Central memory CD8-positive, alpha-beta T cell (primary cell): ENCODE measurements at regions not wholly inside any gene's neighbourhood (a gene's known extent, or its start where the extent isn't known, plus 50 kb on each side); places are given as distances from the start of the nearest gene placed in this dataset.
A peak's percentile ranks its signal among the peaks of the same experiment; 100 is the strongest.

ENCODE experiments used
- ATAC-seq: fragments of 150-1000 bp; cut with Tn5 transposase; replicated peaks from 2 replicates; pipeline ENCODE4 v1.10.0; 2022; ENCODE audit warnings: mild to moderate bottlenecking, moderate FRiP score, moderate number of reproducible peaks; ENCODE audit not compliant: poor library complexity, severe bottlenecking; ENCODE audit errors: extremely low read depth
- DNase-seq, 2 donors: peaks; one replicate each; pipeline ENCODE4 v3.0.0; 2021; ENCODE audit warnings: low spot score in 2 of 2
- H3K27ac Mint-ChIP-seq: one replicate; pipeline ENCODE4 v1.8.0; 2022; ENCODE audit warnings: low read depth, mild to moderate bottlenecking, moderate library complexity, mixed read lengths
- H3K27me3 Mint-ChIP-seq: one replicate; pipeline ENCODE4 v1.8.0; 2022; ENCODE audit warnings: mixed read lengths
- H3K36me3 Mint-ChIP-seq: one replicate; pipeline ENCODE4 v1.8.0; 2022; ENCODE audit warnings: mild to moderate bottlenecking, moderate library complexity, mixed read lengths; ENCODE audit not compliant: insufficient read depth
- H3K4me1 Mint-ChIP-seq: one replicate; pipeline ENCODE4 v1.8.0; 2022; ENCODE audit warnings: mixed read lengths
- H3K4me3 Mint-ChIP-seq: one replicate; pipeline ENCODE4 v1.8.0; 2022; ENCODE audit warnings: mild to moderate bottlenecking, moderate library complexity, mixed read lengths
- H3K9me3 Mint-ChIP-seq: one replicate; pipeline ENCODE4 v1.8.0; 2022; ENCODE audit warnings: mixed read lengths

DNA sequence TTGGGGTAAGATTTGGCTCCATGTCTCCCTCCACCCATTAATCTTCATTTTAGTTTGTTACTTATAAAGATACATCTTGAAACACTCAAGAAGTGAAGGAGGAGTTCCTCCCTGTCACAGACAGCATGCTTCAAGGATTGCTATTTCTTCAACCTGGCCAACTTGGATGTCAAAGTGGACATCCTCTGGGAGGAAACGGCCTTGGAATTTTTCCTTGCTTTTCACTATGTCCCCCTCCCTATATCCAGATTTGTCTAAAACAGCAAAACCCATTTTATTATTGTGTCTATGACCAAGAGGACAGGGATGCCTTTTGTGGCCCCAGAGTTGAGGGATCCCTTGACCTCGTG lies 242.9 kb downstream of the LPIN1 start:
- Mint-ChIP-seq H3K4me3 (no peak overlapping the region), H3K27ac (no peak overlapping the region), H3K4me1 (peaks cover 6% of the 10 kb centered on the region), H3K9me3 (no peaks in the 10 kb centered on the region), H3K27me3 (peaks cover 83% of the 10 kb centered on the region), H3K36me3 (peaks cover 1% of the 10 kb centered on the region)
- DNase-seq = no peak
- no peak for ATAC-seq

DNA sequence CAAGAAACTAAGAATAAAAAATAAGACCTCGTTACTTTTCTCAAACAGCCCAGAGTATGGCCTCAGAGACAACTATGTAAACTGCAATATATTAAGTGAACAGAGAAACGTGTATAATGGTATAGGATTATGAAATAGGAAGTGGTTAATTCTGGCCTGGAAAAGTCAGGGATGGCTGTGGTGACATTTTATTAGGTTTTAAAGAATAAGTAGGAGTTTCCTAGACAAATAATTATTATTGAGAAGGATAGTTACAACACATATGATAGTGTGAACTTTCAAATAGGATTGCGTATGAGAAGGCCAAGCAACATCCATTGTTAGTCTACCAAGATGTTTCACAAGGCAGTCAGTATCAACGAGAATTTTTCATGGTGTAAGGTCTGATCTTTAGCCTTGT lies 244.1 kb downstream of the LPIN1 start:
- Mint-ChIP-seq H3K9me3 (no peaks in the 10 kb centered on the region), H3K36me3 (peaks cover 1% of the 10 kb centered on the region), H3K27ac (no peak overlapping the region), H3K27me3 (peaks cover 77% of the 10 kb centered on the region), H3K4me1 (peaks cover 6% of the 10 kb centered on the region), H3K4me3 (no peak overlapping the region)
- no peak for ATAC-seq
- no peak for DNase-seq

DNA sequence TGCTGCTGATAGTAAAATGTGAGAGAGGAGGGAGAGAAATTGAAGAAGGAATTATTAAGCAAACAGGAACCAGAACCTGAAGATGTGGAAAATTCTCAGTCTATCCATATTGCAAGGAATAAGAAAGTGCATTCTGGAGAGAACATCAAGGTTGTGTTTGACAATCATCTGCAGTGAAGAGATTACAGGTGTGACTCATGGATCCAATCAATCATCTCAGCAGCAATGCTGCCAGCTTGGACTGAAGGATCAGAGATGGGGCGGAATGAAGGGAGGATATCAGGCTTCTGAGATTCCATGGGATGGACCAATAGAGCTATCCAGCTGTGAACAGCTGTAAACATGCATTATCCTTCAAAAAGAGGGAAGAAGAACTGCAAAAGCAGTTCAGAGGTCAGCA lies 247.3 kb downstream of the LPIN1 start:
- Mint-ChIP-seq H3K4me1 (no peaks in the 10 kb centered on the region), H3K27ac (no peak overlapping the region), H3K4me3 (no peak overlapping the region), H3K27me3 (peaks cover 47% of the 10 kb centered on the region), H3K36me3 (peaks cover 1% of the 10 kb centered on the region), H3K9me3 (no peaks in the 10 kb centered on the region)
- no peak for DNase-seq
- ATAC-seq = no peak

DNA sequence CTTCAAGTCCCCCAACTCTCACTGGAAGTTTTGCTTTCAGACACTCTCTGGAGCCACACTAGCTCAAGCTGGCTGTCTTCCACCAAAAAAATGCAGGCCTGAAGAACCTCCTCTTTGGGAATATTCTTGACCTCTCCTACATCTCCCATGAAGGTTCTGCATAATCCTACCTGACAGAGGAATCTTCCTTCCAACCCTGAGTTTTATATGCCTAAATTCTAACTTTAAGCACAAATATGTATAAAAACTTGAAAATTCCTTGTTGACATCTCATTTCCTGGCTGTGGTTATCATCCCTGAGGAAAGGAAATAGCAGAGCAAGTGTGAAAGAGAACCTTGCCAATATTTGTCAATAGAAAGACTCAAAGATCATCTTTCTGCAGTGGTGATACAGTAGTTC lies 249.0 kb downstream of the LPIN1 start:
- Mint-ChIP-seq H3K27ac (no peak overlapping the region), H3K27me3 (peaks cover 50% of the 10 kb centered on the region), H3K4me1 (no peaks in the 10 kb centered on the region), H3K36me3 (peaks cover 1% of the 10 kb centered on the region), H3K9me3 (no peaks in the 10 kb centered on the region), H3K4me3 (no peak overlapping the region)
- ATAC-seq (no peak), DNase-seq (no peak)

DNA sequence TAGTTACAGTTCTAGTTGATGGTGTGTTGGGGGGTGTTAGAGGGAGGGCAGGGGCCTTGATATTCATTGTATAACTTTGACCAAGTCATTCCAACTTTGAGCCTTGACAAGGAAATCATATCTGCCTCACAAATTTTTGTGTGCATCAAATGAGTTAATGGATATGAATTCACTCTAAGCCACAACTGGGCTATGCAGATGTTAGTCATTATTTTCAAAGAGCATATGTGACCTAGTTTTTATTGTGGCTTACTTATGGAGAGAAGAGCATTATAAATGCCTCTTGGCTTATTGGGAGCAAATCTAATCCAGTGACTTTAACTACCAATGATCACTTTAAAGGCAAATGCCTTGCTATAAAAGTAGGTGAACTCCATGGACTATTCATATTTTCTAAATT lies 250.2 kb downstream of the LPIN1 start:
- H3K4me3 Mint-ChIP-seq = no peak overlapping the region
- peaks cover 58% of the 10 kb centered on the region for H3K27me3 Mint-ChIP-seq

DNA sequence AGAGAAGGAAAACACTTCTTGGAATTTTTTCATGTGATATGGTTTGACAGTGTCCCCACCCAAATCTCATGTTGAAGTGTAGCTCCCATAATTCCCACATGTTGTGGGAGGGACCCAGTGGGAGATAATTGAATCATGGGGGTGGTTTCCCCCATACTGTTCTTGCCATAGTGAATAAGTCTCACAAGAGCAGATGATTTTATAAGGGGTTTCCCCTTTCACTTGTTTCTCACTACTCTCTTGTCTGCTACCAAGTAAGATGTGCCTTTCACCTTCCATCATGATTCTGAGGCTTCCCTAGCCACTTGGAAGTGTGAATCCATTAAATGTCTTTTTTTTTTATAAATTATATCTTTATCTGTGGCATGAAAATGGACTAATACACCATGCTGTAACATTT lies 250.7 kb downstream of the LPIN1 start:
- ATAC-seq (no peak), DNase-seq (no peak)
- Mint-ChIP-seq H3K36me3 (peaks cover 1% of the 10 kb centered on the region), H3K27ac (no peak overlapping the region), H3K9me3 (no peaks in the 10 kb centered on the region), H3K4me3 (no peak overlapping the region), H3K27me3 (peaks cover 58% of the 10 kb centered on the region), H3K4me1 (no peaks in the 10 kb centered on the region)

More for the DNA sequence above, 250.2 kb downstream of the LPIN1 start:
- H3K4me1 Mint-ChIP-seq = no peaks in the 10 kb centered on the region
- DNase-seq (no peak), ATAC-seq (no peak)
- H3K36me3 Mint-ChIP-seq = peaks cover 1% of the 10 kb centered on the region
- no peaks in the 10 kb centered on the region for H3K9me3 Mint-ChIP-seq
- H3K27ac Mint-ChIP-seq = no peak overlapping the region

DNA sequence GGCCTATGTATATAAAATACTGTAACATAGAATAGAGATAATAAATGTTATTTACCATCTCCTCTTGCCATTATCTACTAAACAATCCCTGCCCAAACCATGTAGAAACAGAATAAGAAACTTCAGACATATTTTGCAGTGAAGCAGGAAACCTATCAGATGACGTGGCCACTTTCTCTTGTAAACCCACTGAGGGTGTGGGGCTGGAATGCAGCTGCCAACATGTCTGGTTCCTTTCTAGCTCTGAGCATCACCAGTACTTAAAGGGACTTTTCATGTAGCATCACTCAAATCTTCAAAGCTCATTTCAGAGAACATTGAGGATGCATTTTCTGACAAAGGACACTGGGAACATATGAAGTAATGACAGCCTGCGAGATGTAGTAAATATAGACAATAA lies 251.8 kb downstream of the LPIN1 start:
- no peak overlapping the region for H3K4me3 Mint-ChIP-seq
- peaks cover 58% of the 10 kb centered on the region for H3K27me3 Mint-ChIP-seq
- no peaks in the 10 kb centered on the region for H3K4me1 Mint-ChIP-seq
- H3K36me3 Mint-ChIP-seq = peaks cover 1% of the 10 kb centered on the region
- no peaks in the 10 kb centered on the region for H3K9me3 Mint-ChIP-seq
- no peak overlapping the region for H3K27ac Mint-ChIP-seq
- ATAC-seq (no peak), DNase-seq (no peak)

DNA sequence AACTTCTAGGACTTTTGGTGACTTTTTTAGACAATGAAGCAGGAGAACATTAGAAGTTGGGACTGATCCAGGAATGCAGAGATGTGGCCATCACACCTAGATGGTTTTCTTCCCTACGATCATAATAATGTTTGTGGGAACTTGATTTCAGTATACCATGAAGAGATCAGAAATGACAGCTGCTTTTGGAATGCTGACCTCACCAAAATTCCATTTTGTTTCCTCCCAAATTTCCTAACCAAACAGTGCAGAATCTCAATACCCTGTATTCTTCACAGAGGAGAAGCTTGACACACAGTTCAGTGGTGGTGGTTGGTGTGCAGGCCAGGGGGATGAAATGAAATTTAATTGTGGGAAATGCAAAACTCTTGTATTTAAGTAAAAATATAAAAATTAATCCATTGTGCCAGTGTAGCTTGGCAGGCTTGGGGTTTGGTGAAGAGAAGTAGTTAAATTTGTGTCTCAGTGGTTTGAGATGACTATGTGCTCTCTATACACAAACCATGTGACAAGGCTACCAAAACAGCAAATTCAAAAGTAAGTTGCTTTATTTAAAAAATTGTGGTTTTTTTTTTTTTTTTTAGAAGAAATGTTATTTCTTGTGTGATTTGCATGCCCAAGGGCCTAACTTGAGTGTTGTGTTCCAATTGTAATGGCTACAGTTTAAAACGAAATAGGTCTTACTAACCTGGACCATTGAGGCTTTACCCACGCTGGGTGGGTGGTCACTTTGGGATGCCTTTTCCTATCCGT lies 252.4 kb downstream of the LPIN1 start:
- H3K4me3 Mint-ChIP-seq = no peak overlapping the region
- ATAC-seq = no peak
- peaks cover 58% of the 10 kb centered on the region for H3K27me3 Mint-ChIP-seq
- no peaks in the 10 kb centered on the region for H3K36me3 Mint-ChIP-seq
- DNase-seq = no peak
- no peak overlapping the region for H3K27ac Mint-ChIP-seq
- H3K4me1 Mint-ChIP-seq = no peaks in the 10 kb centered on the region
- H3K9me3 Mint-ChIP-seq = no peaks in the 10 kb centered on the region

DNA sequence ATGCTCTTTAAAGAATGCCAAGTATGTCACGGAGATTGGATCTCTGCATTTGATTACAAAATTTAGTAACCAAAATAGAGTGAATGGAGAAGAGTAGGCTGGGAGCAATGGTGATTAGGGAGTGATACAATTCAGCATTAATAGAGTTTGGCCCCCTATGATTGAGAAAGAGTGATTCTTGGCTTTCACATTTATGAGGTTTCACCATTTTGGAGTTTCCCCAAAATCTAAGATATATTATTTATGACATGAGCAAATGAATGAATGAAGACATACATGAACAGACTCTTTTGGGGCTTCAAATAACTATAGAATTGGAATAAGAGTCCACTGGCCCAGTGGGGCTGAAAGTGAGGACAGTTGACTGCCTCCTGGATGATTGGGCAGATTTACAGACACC lies 255.2 kb downstream of the LPIN1 start:
- peaks cover 58% of the 10 kb centered on the region for H3K27me3 Mint-ChIP-seq
- H3K27ac Mint-ChIP-seq = no peak overlapping the region
- no peak overlapping the region for H3K4me3 Mint-ChIP-seq
- DNase-seq = no peak
- ATAC-seq = no peak
- H3K4me1 Mint-ChIP-seq = peaks cover 13% of the 10 kb centered on the region
- peaks cover 7% of the 10 kb centered on the region for H3K36me3 Mint-ChIP-seq
- H3K9me3 Mint-ChIP-seq = no peaks in the 10 kb centered on the region

DNA sequence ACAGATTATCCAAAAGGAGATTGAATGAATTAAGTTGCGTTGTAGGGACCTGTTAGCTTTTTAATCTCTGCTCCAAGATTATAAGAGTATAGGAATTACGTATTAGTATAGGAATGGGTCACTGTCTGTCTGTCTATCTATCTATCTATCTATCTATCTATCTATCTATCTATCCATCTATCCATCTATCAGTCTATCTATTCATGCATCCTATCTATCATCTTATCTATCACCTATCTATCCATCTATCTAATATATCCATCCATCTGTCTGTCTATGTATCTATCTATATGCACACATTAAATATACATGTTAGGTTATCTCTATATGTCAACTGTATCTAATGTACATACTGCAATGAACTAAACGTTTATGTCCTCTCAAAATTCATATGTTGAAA lies 255.8 kb downstream of the LPIN1 start:
- H3K4me3 Mint-ChIP-seq = no peak overlapping the region
- peaks cover 63% of the 10 kb centered on the region for H3K27me3 Mint-ChIP-seq
- no peaks in the 10 kb centered on the region for H3K9me3 Mint-ChIP-seq
- no peak for DNase-seq
- H3K36me3 Mint-ChIP-seq = peaks cover 7% of the 10 kb centered on the region
- no peak for ATAC-seq
- no peak overlapping the region for H3K27ac Mint-ChIP-seq
- peaks cover 16% of the 10 kb centered on the region for H3K4me1 Mint-ChIP-seq

DNA sequence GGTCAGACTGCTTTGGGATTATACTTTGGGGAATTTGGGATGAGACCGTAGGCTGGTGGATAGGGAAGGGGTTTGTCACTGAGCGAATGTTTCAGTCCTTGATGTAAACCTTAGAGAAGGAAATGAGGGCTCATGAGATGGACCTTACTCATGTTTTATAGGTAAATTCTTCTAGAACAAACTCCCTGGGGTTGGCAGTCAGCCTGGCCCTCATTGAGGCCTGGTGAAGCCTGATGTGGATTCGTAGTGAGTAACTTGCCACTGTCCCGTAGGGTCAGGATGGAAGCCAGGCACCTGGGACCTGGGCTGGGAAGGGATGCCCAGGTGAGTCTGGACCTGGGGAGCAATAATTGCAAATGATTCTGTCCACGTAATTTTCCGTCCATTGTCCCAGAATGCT lies 258.3 kb downstream of the LPIN1 start:
- DNase-seq (no peak), ATAC-seq (no peak)
- Mint-ChIP-seq H3K4me1 (peaks cover 23% of the 10 kb centered on the region), H3K4me3 (no peak overlapping the region), H3K27me3 (peaks cover 81% of the 10 kb centered on the region), H3K27ac (no peak overlapping the region), H3K9me3 (no peaks in the 10 kb centered on the region), H3K36me3 (peaks cover 7% of the 10 kb centered on the region)

DNA sequence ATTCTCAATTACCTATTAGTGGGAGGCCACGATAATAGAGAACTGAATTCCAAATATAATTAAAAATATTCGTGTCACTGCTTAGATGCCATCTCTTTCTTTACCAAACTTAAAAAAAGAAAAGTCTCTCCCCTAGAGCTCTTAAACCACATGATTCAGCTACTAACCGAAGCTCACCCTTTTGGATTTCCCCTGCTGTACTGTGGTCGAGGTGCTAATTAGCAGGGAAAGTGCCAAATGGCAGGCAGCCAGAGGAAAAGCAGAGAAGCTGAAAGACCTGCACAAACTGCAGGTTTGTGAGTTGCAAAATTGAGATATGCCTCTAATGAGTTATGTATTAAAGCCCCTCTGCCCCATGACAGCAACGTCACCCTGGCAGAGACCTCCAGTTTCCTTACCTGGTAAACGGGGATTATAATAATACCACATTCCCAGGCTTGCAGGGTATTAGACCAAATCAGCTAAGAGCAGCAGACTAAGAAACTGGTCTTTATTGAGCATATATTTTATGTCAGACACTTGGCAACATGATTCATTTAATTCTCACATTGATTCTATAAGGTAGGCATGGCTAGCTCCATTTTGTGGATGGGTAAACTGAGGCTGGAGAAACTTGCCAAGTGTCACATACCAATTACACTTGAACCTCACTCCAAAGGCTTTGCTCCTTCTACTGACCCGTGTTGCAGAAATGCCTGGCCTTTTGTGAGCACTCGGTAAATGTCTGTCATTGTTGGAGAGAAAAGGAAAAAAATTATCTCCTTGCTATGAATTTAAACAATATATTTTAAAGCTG lies 259.7 kb downstream of the LPIN1 start:
- peaks cover 81% of the 10 kb centered on the region for H3K27me3 Mint-ChIP-seq
- peak; percentile 64 to 81 for DNase-seq

DNA sequence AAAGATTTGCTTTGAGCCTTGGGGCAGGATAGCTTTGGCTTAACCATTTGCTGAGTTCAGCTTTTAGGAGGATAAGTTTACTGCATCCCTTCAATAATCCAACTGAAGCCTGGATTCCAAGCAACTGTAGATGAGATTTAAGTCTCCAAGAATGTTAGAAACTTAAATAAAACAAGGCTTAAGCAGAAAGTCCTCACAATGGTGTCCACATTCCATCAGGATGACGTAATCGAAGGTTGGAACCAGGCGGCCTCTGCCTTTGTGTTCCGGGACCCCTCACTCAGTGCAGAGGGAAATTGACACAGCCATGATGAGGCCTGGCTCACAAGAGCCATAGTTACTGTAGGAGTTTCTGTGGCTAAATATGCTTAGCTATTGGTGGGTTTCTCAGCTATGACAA lies 260.4 kb downstream of the LPIN1 start:
- ATAC-seq (no peak), DNase-seq (no peak)
- Mint-ChIP-seq H3K27me3 (peaks cover 81% of the 10 kb centered on the region), H3K9me3 (no peaks in the 10 kb centered on the region), H3K36me3 (peaks cover 7% of the 10 kb centered on the region), H3K27ac (no peak overlapping the region), H3K4me3 (no peak overlapping the region), H3K4me1 (peaks cover 25% of the 10 kb centered on the region)

More for the DNA sequence above, 259.7 kb downstream of the LPIN1 start:
- peak; percentile 99 for ATAC-seq
- H3K4me3 Mint-ChIP-seq = peak overlapping the region; percentile 12
- H3K4me1 Mint-ChIP-seq = peaks cover 25% of the 10 kb centered on the region
- no peak overlapping the region for H3K27ac Mint-ChIP-seq
- no peaks in the 10 kb centered on the region for H3K9me3 Mint-ChIP-seq
- peaks cover 7% of the 10 kb centered on the region for H3K36me3 Mint-ChIP-seq
